BE2C (cell line): ENCODE measurements at regions not wholly inside any gene's neighbourhood (a gene's known extent, or its start where the extent isn't known, plus 50 kb on each side); places are given as distances from the start of the nearest gene placed in this dataset.

Source experiments
- DNase-seq: peaks from one replicate; pipeline ENCODE4 v3.0.0-alpha.2; 2020
- H3K27me3 ChIP-seq: fragments of 250-450 bp; sonication (Bioruptor Pico); 2 replicates; pipeline ENCODE4 v1.5.1; 2020; ENCODE audit warnings: mild to moderate bottlenecking
- H3K36me3 ChIP-seq: fragments of 250-450 bp; sonication (Bioruptor Pico); 2 replicates; pipeline ENCODE4 v1.5.1; 2020; ENCODE audit warnings: mild to moderate bottlenecking
- H3K4me1 ChIP-seq: fragments of 250-450 bp; sonication (Bioruptor Pico); 2 replicates; pipeline ENCODE4 v1.5.1; 2020
- H3K4me3 ChIP-seq: 2 replicates; pipeline ENCODE4 v1.5.1; 2011; ENCODE audit warnings: low read depth, low read length
- H3K9me3 ChIP-seq: fragments of 250-450 bp; sonication (Bioruptor Pico); 2 replicates; pipeline ENCODE4 v1.5.1; 2020
- CTCF ChIP-seq: IDR thresholded peaks from 2 replicates; pipeline ENCODE4 v1.5.1; 2012; ENCODE audit warnings: mild to moderate bottlenecking, low read depth, low read length

GRCh38 chr16:76741623-76742022, 449.4 kb upstream of the MON1B start:
- no peaks in the 10 kb centered on the region for H3K27me3 ChIP-seq
- no peak for DNase-seq

GRCh38 chr16:76748461-76749348, 442.3 kb upstream of the MON1B start:
- Histone ChIP-seq H3K4me3 (no peak overlapping the region), H3K9me3 (no peaks in the 10 kb centered on the region)
- no peak for DNase-seq

More at GRCh38 chr16:76741623-76742022, 449.4 kb upstream of the MON1B start:
- H3K4me3 ChIP-seq = no peak overlapping the region
- H3K4me1 ChIP-seq = no peaks in the 10 kb centered on the region
- TF ChIP-seq CTCF = no peak
- 0 out of 2 replicates have a peak, but pooled peaks cover 10% of the 10 kb centered on the region for H3K9me3 ChIP-seq
- H3K36me3 ChIP-seq = no peaks in the 10 kb centered on the region

GRCh38 chr16:76749780-76750375, 441.1 kb upstream of the MON1B start:
- Histone ChIP-seq H3K36me3 (no peaks in the 10 kb centered on the region), H3K4me3 (no peak overlapping the region), H3K27me3 (no peaks in the 10 kb centered on the region), H3K9me3 (no peaks in the 10 kb centered on the region), H3K4me1 (no peaks in the 10 kb centered on the region)
- no peak for DNase-seq
- TF ChIP-seq CTCF = no peak

More at GRCh38 chr16:76748461-76749348, 442.3 kb upstream of the MON1B start:
- H3K4me1 ChIP-seq = no peaks in the 10 kb centered on the region
- TF ChIP-seq CTCF = no peak
- H3K27me3 ChIP-seq = no peaks in the 10 kb centered on the region
- no peaks in the 10 kb centered on the region for H3K36me3 ChIP-seq

- Histone ChIP-seq H3K27me3 (no peaks in the 10 kb centered on the region), H3K4me1 (no peaks in the 10 kb centered on the region), H3K4me3 (no peak overlapping the region), H3K9me3 (no peaks in the 10 kb centered on the region), H3K36me3 (no peaks in the 10 kb centered on the region)
- no peak for TF ChIP-seq CTCF
- DNase-seq = no peak
Observed at GRCh38 chr16:76755496-76755895, 435.5 kb upstream of the MON1B start.

GRCh38 chr16:76756423-76756822, 434.6 kb upstream of the MON1B start:
- no peaks in the 10 kb centered on the region for H3K27me3 ChIP-seq
- H3K36me3 ChIP-seq = no peaks in the 10 kb centered on the region
- no peak for DNase-seq
- no peak for TF ChIP-seq CTCF
- H3K4me1 ChIP-seq = no peaks in the 10 kb centered on the region
- H3K9me3 ChIP-seq = no peaks in the 10 kb centered on the region
- no peak overlapping the region for H3K4me3 ChIP-seq

- no peak for DNase-seq
- no peak for TF ChIP-seq CTCF
- Histone ChIP-seq H3K4me3 (no peak overlapping the region), H3K9me3 (no peaks in the 10 kb centered on the region), H3K36me3 (no peaks in the 10 kb centered on the region), H3K4me1 (no peaks in the 10 kb centered on the region), H3K27me3 (no peaks in the 10 kb centered on the region)
Observed at GRCh38 chr16:76756951-76757350, 434.0 kb upstream of the MON1B start.
